ENCODE measurements at regions not wholly inside any gene's neighbourhood (a gene's known extent, or its start where the extent isn't known, plus 50 kb on each side); places are given as distances from the start of the nearest gene placed in this dataset.

GRCh38 chr12:25058012-25058411, 109.1 kb upstream of the BCAT1 start:
- POLR2A ChIA-PET: no interaction called here

GRCh38 chr12:25056486-25057130, 107.7 kb upstream of the BCAT1 start:
- no peak for ATAC-seq
- no peak overlapping the region for H3K4me3 Mint-ChIP-seq
- no peaks in the 10 kb centered on the region for H3K9me3 Mint-ChIP-seq
- POLR2A ChIA-PET: no interaction called here
- TF ChIP-seq CTCF (IDR thresholded peaks at IDR 0.05) (no peak), SMAD4 (CRISPR knock-in tag; IDR thresholded peaks at IDR 0.05) (no peak), NR2C2 (CRISPR knock-in tag; IDR thresholded peaks at IDR 0.05) (no peak), RELA (CRISPR knock-in tag; IDR thresholded peaks at IDR 0.05; ENCODE audit: borderline replicate concordance) (no peak), SP1 (CRISPR knock-in tag; conservative IDR thresholded peaks at IDR 0.05) (no peak), STAT6 (CRISPR knock-in tag; conservative IDR thresholded peaks at IDR 0.05; ENCODE audit: low read depth) (no peak), ZNF281 (CRISPR knock-in tag; IDR thresholded peaks at IDR 0.05) (no peak)
- H3K4me1 Mint-ChIP-seq: peaks cover 8% of the 10 kb centered on the region
- no peak overlapping the region for H3K27ac Mint-ChIP-seq
- CTCF ChIA-PET: no interaction called here
- no peaks in the 10 kb centered on the region for H3K36me3 Mint-ChIP-seq
- no peak for DNase-seq (ENCODE audit: low spot score)
- H3K27me3 Mint-ChIP-seq (ENCODE audit: low read depth): no peaks in the 10 kb centered on the region

More at GRCh38 chr12:25058012-25058411, 109.1 kb upstream of the BCAT1 start:
- Mint-ChIP-seq H3K36me3 (no peaks in the 10 kb centered on the region), H3K27me3 (ENCODE audit: low read depth) (no peaks in the 10 kb centered on the region), H3K9me3 (no peaks in the 10 kb centered on the region), H3K27ac (no peak overlapping the region), H3K4me3 (no peak overlapping the region), H3K4me1 (no peaks in the 10 kb centered on the region)
- no peak for TF ChIP-seq ZNF416 (CRISPR knock-in tag; IDR thresholded peaks at IDR 0.05)
- no peak for TF ChIP-seq HMGA2 (CRISPR knock-in tag; IDR thresholded peaks at IDR 0.05)
- no peak for TF ChIP-seq EMX1 (CRISPR knock-in tag; IDR thresholded peaks at IDR 0.05)
- TF ChIP-seq ZNF232 (CRISPR knock-in tag; IDR thresholded peaks at IDR 0.05): no peak
- no peak for TF ChIP-seq JUN (CRISPR knock-in tag; IDR thresholded peaks at IDR 0.05)
- no peak for TF ChIP-seq CDX4 (CRISPR knock-in tag; IDR thresholded peaks at IDR 0.05; ENCODE audit: borderline replicate concordance)
- no peak for TF ChIP-seq AFF4 (CRISPR knock-in tag; IDR thresholded peaks at IDR 0.05; ENCODE audit: borderline replicate concordance)
- TF ChIP-seq ZNF138 (CRISPR knock-in tag; conservative IDR thresholded peaks at IDR 0.05): no peak
- no peak for TF ChIP-seq ZNF317 (CRISPR knock-in tag; IDR thresholded peaks at IDR 0.05; ENCODE audit: borderline replicate concordance, low read depth)
- no peak for TF ChIP-seq ZNF219 (CRISPR knock-in tag; IDR thresholded peaks at IDR 0.05; ENCODE audit: borderline replicate concordance)
- CTCF ChIA-PET: interaction anchor here (0.6 kb wide), 1 partner anchor 79 kb away, joined by 4 read pairs; no protein-coding TSS in a partner anchor
- ATAC-seq (no peak), DNase-seq (ENCODE audit: low spot score) (no peak)
